ENCODE measurements at regions not wholly inside any gene's neighbourhood (a gene's known extent, or its start where the extent isn't known, plus 50 kb on each side); places are given as distances from the start of the nearest gene placed in this dataset.

GRCh38 chr14:44634692-44635091, 127.6 kb upstream of the FSCB start:
- H3K4me3 ChIP-seq (ENCODE audit: insufficient read depth, low read depth, low read length), result no peak overlapping the region
- no peaks in the 10 kb centered on the region for H3K4me1 ChIP-seq (ENCODE audit: control insufficient read depth, insufficient read depth, low read length)
- no peaks in the 10 kb centered on the region for H3K9me3 ChIP-seq (ENCODE audit: control insufficient read depth, low read length)
- no peaks in the 10 kb centered on the region for H3K36me3 ChIP-seq (ENCODE audit: control insufficient read depth, insufficient read depth, low read length)
- no peak overlapping the region for H3K27ac ChIP-seq (ENCODE audit: insufficient read depth, low read depth, low read length, poor library complexity, severe bottlenecking)
- 86 to 88% methylated on average over 4 of the region's 4 CpGs for WGBS, 2 experiments
- no peaks in the 10 kb centered on the region for H3K27me3 ChIP-seq (ENCODE audit: control insufficient read depth, insufficient read depth, low read length, poor library complexity, severe bottlenecking)

GRCh38 chr14:44626423-44626822, 119.3 kb upstream of the FSCB start:
- no peaks in the 10 kb centered on the region for H3K27me3 ChIP-seq (ENCODE audit: control insufficient read depth, insufficient read depth, low read length, poor library complexity, severe bottlenecking)
- no peak overlapping the region for H3K4me3 ChIP-seq (ENCODE audit: insufficient read depth, low read depth, low read length)
- no peaks in the 10 kb centered on the region for H3K9me3 ChIP-seq (ENCODE audit: control insufficient read depth, low read length)
- no peaks in the 10 kb centered on the region for H3K36me3 ChIP-seq (ENCODE audit: control insufficient read depth, insufficient read depth, low read length)
- 94 to 96% methylated on average over 2 of the region's 2 CpGs for WGBS, 2 experiments
- H3K27ac ChIP-seq (ENCODE audit: insufficient read depth, low read depth, low read length, poor library complexity, severe bottlenecking), result no peak overlapping the region
- no peaks in the 10 kb centered on the region for H3K4me1 ChIP-seq (ENCODE audit: control insufficient read depth, insufficient read depth, low read length)

- Histone ChIP-seq H3K36me3 (ENCODE audit: control insufficient read depth, insufficient read depth, low read length) (no peaks in the 10 kb centered on the region), H3K4me3 (ENCODE audit: insufficient read depth, low read depth, low read length) (no peak overlapping the region), H3K27me3 (ENCODE audit: control insufficient read depth, insufficient read depth, low read length, poor library complexity, severe bottlenecking) (no peaks in the 10 kb centered on the region), H3K27ac (ENCODE audit: insufficient read depth, low read depth, low read length, poor library complexity, severe bottlenecking) (no peak overlapping the region), H3K9me3 (ENCODE audit: control insufficient read depth, low read length) (no peaks in the 10 kb centered on the region), H3K4me1 (ENCODE audit: control insufficient read depth, insufficient read depth, low read length) (no peaks in the 10 kb centered on the region)
- WGBS, 2 experiments, result 100% methylated on average over 1 of the region's 1 CpG; no CpG with 5 or more reads in 1 of the 2 experiments
Measured at GRCh38 chr14:44625098-44625497, 118.0 kb upstream of the FSCB start.

- Histone ChIP-seq H3K4me1 (ENCODE audit: control insufficient read depth, insufficient read depth, low read length) (no peaks in the 10 kb centered on the region), H3K27me3 (ENCODE audit: control insufficient read depth, insufficient read depth, low read length, poor library complexity, severe bottlenecking) (no peaks in the 10 kb centered on the region), H3K27ac (ENCODE audit: insufficient read depth, low read depth, low read length, poor library complexity, severe bottlenecking) (no peak overlapping the region), H3K9me3 (ENCODE audit: control insufficient read depth, low read length) (no peaks in the 10 kb centered on the region), H3K4me3 (ENCODE audit: insufficient read depth, low read depth, low read length) (no peak overlapping the region), H3K36me3 (ENCODE audit: control insufficient read depth, insufficient read depth, low read length) (no peaks in the 10 kb centered on the region)
- 95 to 100% methylated on average over 2 of the region's 2 CpGs for WGBS, 2 experiments
Measured at GRCh38 chr14:44620121-44621019, 113.3 kb upstream of the FSCB start.

GRCh38 chr14:44616204-44616603, 109.1 kb upstream of the FSCB start:
- Histone ChIP-seq H3K27me3 (ENCODE audit: control insufficient read depth, insufficient read depth, low read length, poor library complexity, severe bottlenecking) (no peaks in the 10 kb centered on the region), H3K4me3 (ENCODE audit: insufficient read depth, low read depth, low read length) (no peak overlapping the region), H3K9me3 (ENCODE audit: control insufficient read depth, low read length) (no peaks in the 10 kb centered on the region), H3K27ac (ENCODE audit: insufficient read depth, low read depth, low read length, poor library complexity, severe bottlenecking) (no peak overlapping the region), H3K4me1 (ENCODE audit: control insufficient read depth, insufficient read depth, low read length) (no peaks in the 10 kb centered on the region), H3K36me3 (ENCODE audit: control insufficient read depth, insufficient read depth, low read length) (no peaks in the 10 kb centered on the region)
- WGBS, 2 experiments, result 98 to 100% methylated on average over 2 of the region's 2 CpGs

GRCh38 chr14:44613061-44613712, 106.1 kb upstream of the FSCB start:
- WGBS, 2 experiments, result 95 to 96% methylated on average over 4 to 5 of the region's 5 CpGs
- H3K4me3 ChIP-seq (ENCODE audit: insufficient read depth, low read depth, low read length), result no peak overlapping the region
- H3K4me1 ChIP-seq (ENCODE audit: control insufficient read depth, insufficient read depth, low read length), result no peaks in the 10 kb centered on the region

GRCh38 chr14:44612002-44612401, 104.9 kb upstream of the FSCB start:
- H3K27me3 ChIP-seq (ENCODE audit: control insufficient read depth, insufficient read depth, low read length, poor library complexity, severe bottlenecking), result no peaks in the 10 kb centered on the region

More at GRCh38 chr14:44613061-44613712, 106.1 kb upstream of the FSCB start:
- Histone ChIP-seq H3K27ac (ENCODE audit: insufficient read depth, low read depth, low read length, poor library complexity, severe bottlenecking) (no peak overlapping the region), H3K27me3 (ENCODE audit: control insufficient read depth, insufficient read depth, low read length, poor library complexity, severe bottlenecking) (no peaks in the 10 kb centered on the region), H3K36me3 (ENCODE audit: control insufficient read depth, insufficient read depth, low read length) (no peaks in the 10 kb centered on the region), H3K9me3 (ENCODE audit: control insufficient read depth, low read length) (no peaks in the 10 kb centered on the region)

GRCh38 chr14:44609876-44610510, 102.9 kb upstream of the FSCB start:
- H3K9me3 ChIP-seq (ENCODE audit: control insufficient read depth, low read length), result no peaks in the 10 kb centered on the region
- no peak overlapping the region for H3K27ac ChIP-seq (ENCODE audit: insufficient read depth, low read depth, low read length, poor library complexity, severe bottlenecking)
- no peak overlapping the region for H3K4me3 ChIP-seq (ENCODE audit: insufficient read depth, low read depth, low read length)
- no peaks in the 10 kb centered on the region for H3K27me3 ChIP-seq (ENCODE audit: control insufficient read depth, insufficient read depth, low read length, poor library complexity, severe bottlenecking)
- H3K4me1 ChIP-seq (ENCODE audit: control insufficient read depth, insufficient read depth, low read length), result no peaks in the 10 kb centered on the region
- 94 to 95% methylated on average over 3 to 4 of the region's 5 CpGs for WGBS, 2 experiments
- H3K36me3 ChIP-seq (ENCODE audit: control insufficient read depth, insufficient read depth, low read length), result no peaks in the 10 kb centered on the region

More at GRCh38 chr14:44612002-44612401, 104.9 kb upstream of the FSCB start:
- no peaks in the 10 kb centered on the region for H3K4me1 ChIP-seq (ENCODE audit: control insufficient read depth, insufficient read depth, low read length)
- 93 to 95% methylated on average over 4 of the region's 4 CpGs for WGBS, 2 experiments
- no peaks in the 10 kb centered on the region for H3K36me3 ChIP-seq (ENCODE audit: control insufficient read depth, insufficient read depth, low read length)
- H3K9me3 ChIP-seq (ENCODE audit: control insufficient read depth, low read length), result no peaks in the 10 kb centered on the region
- no peak overlapping the region for H3K27ac ChIP-seq (ENCODE audit: insufficient read depth, low read depth, low read length, poor library complexity, severe bottlenecking)
- no peak overlapping the region for H3K4me3 ChIP-seq (ENCODE audit: insufficient read depth, low read depth, low read length)

- H3K36me3 ChIP-seq (ENCODE audit: control insufficient read depth, insufficient read depth, low read length), result no peaks in the 10 kb centered on the region
- no peaks in the 10 kb centered on the region for H3K4me1 ChIP-seq (ENCODE audit: control insufficient read depth, insufficient read depth, low read length)
- no peak overlapping the region for H3K4me3 ChIP-seq (ENCODE audit: insufficient read depth, low read depth, low read length)
- WGBS, 2 experiments, result 100% methylated on average over 1 of the region's 1 CpG; no CpG with 5 or more reads in 1 of the 2 experiments
- no peaks in the 10 kb centered on the region for H3K9me3 ChIP-seq (ENCODE audit: control insufficient read depth, low read length)
- no peak overlapping the region for H3K27ac ChIP-seq (ENCODE audit: insufficient read depth, low read depth, low read length, poor library complexity, severe bottlenecking)
- no peaks in the 10 kb centered on the region for H3K27me3 ChIP-seq (ENCODE audit: control insufficient read depth, insufficient read depth, low read length, poor library complexity, severe bottlenecking)
Measured at GRCh38 chr14:44609201-44609600, 102.1 kb upstream of the FSCB start.

GRCh38 chr14:44607701-44608100, 100.6 kb upstream of the FSCB start:
- H3K27ac ChIP-seq (ENCODE audit: insufficient read depth, low read depth, low read length, poor library complexity, severe bottlenecking), result no peak overlapping the region

More at GRCh38 chr14:44607701-44608100, 100.6 kb upstream of the FSCB start:
- H3K36me3 ChIP-seq (ENCODE audit: control insufficient read depth, insufficient read depth, low read length), result no peaks in the 10 kb centered on the region
- H3K9me3 ChIP-seq (ENCODE audit: control insufficient read depth, low read length), result no peaks in the 10 kb centered on the region
- no peaks in the 10 kb centered on the region for H3K27me3 ChIP-seq (ENCODE audit: control insufficient read depth, insufficient read depth, low read length, poor library complexity, severe bottlenecking)
- H3K4me3 ChIP-seq (ENCODE audit: insufficient read depth, low read depth, low read length), result no peak overlapping the region
- no CpG with 5 or more reads among the region's 1 CpG for WGBS, 2 experiments
- H3K4me1 ChIP-seq (ENCODE audit: control insufficient read depth, insufficient read depth, low read length), result no peaks in the 10 kb centered on the region

Measured in ectodermal cell (in vitro differentiated cells).